HG03354 (cell line): ENCODE measurements at regions not wholly inside any gene's neighbourhood (a gene's known extent, or its start where the extent isn't known, plus 50 kb on each side); places are given as distances from the start of the nearest gene placed in this dataset.

Experiments
- ATAC-seq: cut with Tn5 transposase; IDR thresholded peaks from one replicate; pipeline ENCODE4 v1.9.1; 2021; ENCODE audit warnings: mild to moderate bottlenecking; ENCODE audit not compliant: unreplicated experiment, poor library complexity, severe bottlenecking

GRCh38 chr18:23383494-23383893 is 69.6 kb upstream of the RIOK3 start:
- no peak for ATAC-seq

- ATAC-seq = peak; percentile 46
These were observed 68.0 kb upstream of the RIOK3 start for GRCh38 chr18:23384778-23385736.

GRCh38 chr18:23386317-23386716 is 66.8 kb upstream of the RIOK3 start:
- no peak for ATAC-seq

GRCh38 chr18:23387265-23387664 is 65.8 kb upstream of the RIOK3 start:
- ATAC-seq = no peak

- no peak for ATAC-seq
These were observed 64.7 kb upstream of the RIOK3 start for GRCh38 chr18:23388357-23388756.

GRCh38 chr18:23391156-23391555 is 61.9 kb upstream of the RIOK3 start:
- ATAC-seq = no peak

- no peak for ATAC-seq
These were observed 55.2 kb upstream of the RIOK3 start for GRCh38 chr18:23397907-23398306.

GRCh38 chr18:23398401-23398800 is 54.7 kb upstream of the RIOK3 start:
- no peak for ATAC-seq

- ATAC-seq = no peak
These were observed 54.0 kb upstream of the RIOK3 start for GRCh38 chr18:23399067-23399466.

- ATAC-seq = no peak
These were observed 52.2 kb upstream of the RIOK3 start for GRCh38 chr18:23400918-23401317.

- no peak for ATAC-seq
These were observed 51.4 kb upstream of the RIOK3 start for GRCh38 chr18:23401400-23402347.
